Astrocyte (in vitro differentiated cells and primary cell): ENCODE measurements at regions not wholly inside any gene's neighbourhood (a gene's known extent, or its start where the extent isn't known, plus 50 kb on each side); places are given as distances from the start of the nearest gene placed in this dataset.

Experiments used
- CTCF ChIP-seq: IDR thresholded peaks from 2 replicates; pipeline ENCODE4 v1.5.1; 2011; ENCODE audit warnings: low read depth, mild to moderate bottlenecking, inconsistent platforms, low read length, moderate library complexity; ENCODE audit not compliant: insufficient read depth
- EZH2 ChIP-seq: IDR thresholded peaks from 2 replicates; pipeline ENCODE4 v1.6.1; 2012; ENCODE audit warnings: mild to moderate bottlenecking, low read length, inconsistent platforms; ENCODE audit not compliant: insufficient read depth

GRCh38 chr2:64324746-64325410 is 129.1 kb upstream of the LGALSL start:
- TF ChIP-seq EZH2 (no peak), CTCF (no peak)
